Transverse colon (tissue), 4 donors: ENCODE measurements at regions not wholly inside any gene's neighbourhood (a gene's known extent, or its start where the extent isn't known, plus 50 kb on each side); places are given as distances from the start of the nearest gene placed in this dataset.

Experiments used
- DNase-seq: peaks from one replicate; pipeline ENCODE4 v3.0.0-alpha.2; 2019
- H3K27ac ChIP-seq, 4 donors: fragments of 200-600 bp; sonication (generic); 2 replicates each; pipeline ENCODE4 v1.5.1; 2016 to 2018; ENCODE audit warnings: inconsistent platforms in 4 of 4
- H3K27me3 ChIP-seq: fragments of 200-600 bp; sonication (generic); 2 replicates; pipeline ENCODE4 v1.5.1; 2017; ENCODE audit warnings: inconsistent platforms
- H3K36me3 ChIP-seq, 4 donors: fragments of 200-600 bp; sonication (generic); 2 replicates each; pipeline ENCODE4 v1.5.1; 2017 to 2019; ENCODE audit warnings: inconsistent platforms in 4 of 4
- H3K4me1 ChIP-seq, 4 donors: fragments of 200-600 bp; sonication (generic); 2 replicates each; pipeline ENCODE4 v1.5.1; 2017 to 2020; ENCODE audit warnings: inconsistent platforms in 4 of 4
- H3K4me3 ChIP-seq, 4 donors: fragments of 200-600 bp; sonication (generic); 1 replicate in 1 of 4; 2 replicates in 3 of 4; pipeline versions ENCODE4 v1.5.1 to v1.6.1; 2017 to 2019; ENCODE audit warnings: inconsistent platforms in 4 of 4
- H3K9me3 ChIP-seq, 2 donors: fragments of 200-600 bp; sonication (generic); 2 replicates each; pipeline ENCODE4 v1.5.1; 2017 to 2019; ENCODE audit warnings: inconsistent platforms in 2 of 2
- EP300 ChIP-seq: sonication (generic); formaldehyde crosslinking; IDR thresholded peaks from one replicate; pipeline ENCODE4 v1.6.1; 2017; ENCODE audit warnings: antibody characterized with exemption, low read depth
- POLR2A ChIP-seq: fragments of 450-650 bp; IDR thresholded peaks from one replicate; pipeline ENCODE4 v1.6.1; 2016; ENCODE audit warnings: antibody characterized with exemption, mild to moderate bottlenecking, moderate library complexity
- POLR2AphosphoS5 ChIP-seq, 3 donors: sonication (generic); formaldehyde crosslinking; IDR thresholded peaks; one replicate each; pipeline ENCODE4 v1.6.1; 2016; ENCODE audit warnings: antibody characterized with exemption in 3 of 3
- WGBS, 2 donors: methylation state at CpG; one replicate each; pipeline ENCODE4 v1.1.5; 2018; ENCODE audit warnings: low coverage in 1 of 2; 5-methylcytosine and 5-hydroxymethylcytosine counted together
- in situ Hi-C, 4 donors: fragments of 200-750 bp; cut with MboI; loops; one replicate each; pipeline versions ENCODE4 v1.15.0 to v1.15.1; 2017; ENCODE audit warnings: low sequenced_read_pairs in 3 of 4, low pct_ligation_motif_present in 1 of 4, low pct_unique_long_range_greater_than_20kb in 1 of 4
- intact Hi-C: fragments of 100-400 bp; cut with DNase I; formaldehyde crosslinking; loops from one replicate; pipeline ENCODE4 v1.15.1; 2023; ENCODE audit warnings: low total_unique reads
- TF ChIP-seq, protein P1 (sequence below), 5 experiments: fragments of 200-600 bp in 3 of 5; fragments of 450-650 bp in 2 of 5; sonication (generic) in 3 of 5; IDR thresholded peaks; 1 replicate in 2 of 5; 2 replicates in 3 of 5; pipeline ENCODE4 v1.5.1; 2016 to 2017; ENCODE audit warnings: antibody characterized with exemption in 5 of 5, inconsistent platforms in 3 of 5, mild to moderate bottlenecking in 2 of 5, moderate library complexity in 1 of 5

- TF ChIP-seq EP300 (no peak), POLR2A (no peak), POLR2AphosphoS5 (IDR thresholded peaks at IDR 0.05) (no peak)
- TF ChIP-seq, protein P1, sequence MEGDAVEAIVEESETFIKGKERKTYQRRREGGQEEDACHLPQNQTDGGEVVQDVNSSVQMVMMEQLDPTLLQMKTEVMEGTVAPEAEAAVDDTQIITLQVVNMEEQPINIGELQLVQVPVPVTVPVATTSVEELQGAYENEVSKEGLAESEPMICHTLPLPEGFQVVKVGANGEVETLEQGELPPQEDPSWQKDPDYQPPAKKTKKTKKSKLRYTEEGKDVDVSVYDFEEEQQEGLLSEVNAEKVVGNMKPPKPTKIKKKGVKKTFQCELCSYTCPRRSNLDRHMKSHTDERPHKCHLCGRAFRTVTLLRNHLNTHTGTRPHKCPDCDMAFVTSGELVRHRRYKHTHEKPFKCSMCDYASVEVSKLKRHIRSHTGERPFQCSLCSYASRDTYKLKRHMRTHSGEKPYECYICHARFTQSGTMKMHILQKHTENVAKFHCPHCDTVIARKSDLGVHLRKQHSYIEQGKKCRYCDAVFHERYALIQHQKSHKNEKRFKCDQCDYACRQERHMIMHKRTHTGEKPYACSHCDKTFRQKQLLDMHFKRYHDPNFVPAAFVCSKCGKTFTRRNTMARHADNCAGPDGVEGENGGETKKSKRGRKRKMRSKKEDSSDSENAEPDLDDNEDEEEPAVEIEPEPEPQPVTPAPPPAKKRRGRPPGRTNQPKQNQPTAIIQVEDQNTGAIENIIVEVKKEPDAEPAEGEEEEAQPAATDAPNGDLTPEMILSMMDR (IDR thresholded peaks at IDR 0.05), result no peak
- Histone ChIP-seq H3K4me3 (no peak overlapping the region), H3K27ac (no peak overlapping the region), H3K27me3 (no peaks in the 10 kb centered on the region), H3K9me3 (no peaks in the 10 kb centered on the region), H3K36me3 (no peaks in the 10 kb centered on the region), H3K4me1 (peaks cover 0 to 10% (median 0%) of the 10 kb centered on the region in 4 donors)
- in situ Hi-C loops (no loop called here), intact Hi-C loops (no loop called here)
- DNase-seq, result no peak
- WGBS, 2 donors, result 94 to 100% methylated on average over 4 to 5 of the region's 5 CpGs
Observed at GRCh38 chr1:59081795-59082194, 215.1 kb upstream of the FGGY start.

- H3K36me3 ChIP-seq, result no peaks in the 10 kb centered on the region
- H3K27me3 ChIP-seq, result no peaks in the 10 kb centered on the region
- H3K4me1 ChIP-seq, result peaks cover 0 to 6% (median 0%) of the 10 kb centered on the region in 4 donors
- TF ChIP-seq POLR2A, result no peak
- TF ChIP-seq, protein P1 (IDR thresholded peaks at IDR 0.05), result no peak
- no peak for TF ChIP-seq EP300
- no peak for TF ChIP-seq POLR2AphosphoS5 (IDR thresholded peaks at IDR 0.05)
- no peak overlapping the region for H3K4me3 ChIP-seq
- WGBS, 2 donors, result 59 to 71% methylated on average over 4 to 9 of the region's 9 CpGs
- H3K9me3 ChIP-seq, result no peaks in the 10 kb centered on the region
- DNase-seq, result no peak
- intact Hi-C loops, result no loop called here
- in situ Hi-C loops, result no loop called here
- H3K27ac ChIP-seq, result peak overlapping the region in 2 of 4 donors; percentile 7 to 26
Observed at GRCh38 chr1:59083946-59084865, 212.7 kb upstream of the FGGY start.

- Histone ChIP-seq H3K27me3 (no peaks in the 10 kb centered on the region), H3K36me3 (no peaks in the 10 kb centered on the region), H3K27ac (no peak overlapping the region), H3K4me1 (peaks cover 0 to under 1% (median 0%) of the 10 kb centered on the region in 4 donors), H3K4me3 (no peak overlapping the region), H3K9me3 (no peaks in the 10 kb centered on the region)
- DNase-seq, result no peak
- intact Hi-C loops, result no loop called here
- 89 to 93% methylated on average over 2 to 3 of the region's 3 CpGs for WGBS, 2 donors
- in situ Hi-C loops, result no loop called here
- TF ChIP-seq POLR2AphosphoS5 (IDR thresholded peaks at IDR 0.05) (no peak), EP300 (no peak), POLR2A (no peak)
- TF ChIP-seq, protein P1 (IDR thresholded peaks at IDR 0.05), result no peak
Observed at GRCh38 chr1:59085101-59085500, 211.8 kb upstream of the FGGY start.

GRCh38 chr1:59089036-59089798 lies 207.7 kb upstream of the FGGY start:
- 87 to 89% methylated on average over 4 of the region's 4 CpGs for WGBS, 2 donors
- in situ Hi-C loops (no loop called here), intact Hi-C loops (no loop called here)
- Histone ChIP-seq H3K9me3 (no peaks in the 10 kb centered on the region), H3K4me1 (peaks cover 0 to 9% (median 5%) of the 10 kb centered on the region in 4 donors), H3K27ac (peak overlapping the region in 1 of 4 donors; percentile 35), H3K36me3 (no peaks in the 10 kb centered on the region), H3K4me3 (no peak overlapping the region), H3K27me3 (no peaks in the 10 kb centered on the region)
- TF ChIP-seq EP300 (no peak), POLR2A (no peak), POLR2AphosphoS5 (IDR thresholded peaks at IDR 0.05) (no peak)
- TF ChIP-seq, protein P1 (IDR thresholded peaks at IDR 0.05), result no peak
- DNase-seq, result no peak
